Activated T-cell treated with anti-CD3 and anti-CD28 coated beads for 24 hours (primary cell): ENCODE measurements at regions not wholly inside any gene's neighbourhood (a gene's known extent, or its start where the extent isn't known, plus 50 kb on each side); places are given as distances from the start of the nearest gene placed in this dataset.

Experiments
- DNase-seq: peaks from one replicate; pipeline ENCODE4 v3.0.0-alpha.2; 2020; ENCODE audit warnings: low read depth

DNA sequence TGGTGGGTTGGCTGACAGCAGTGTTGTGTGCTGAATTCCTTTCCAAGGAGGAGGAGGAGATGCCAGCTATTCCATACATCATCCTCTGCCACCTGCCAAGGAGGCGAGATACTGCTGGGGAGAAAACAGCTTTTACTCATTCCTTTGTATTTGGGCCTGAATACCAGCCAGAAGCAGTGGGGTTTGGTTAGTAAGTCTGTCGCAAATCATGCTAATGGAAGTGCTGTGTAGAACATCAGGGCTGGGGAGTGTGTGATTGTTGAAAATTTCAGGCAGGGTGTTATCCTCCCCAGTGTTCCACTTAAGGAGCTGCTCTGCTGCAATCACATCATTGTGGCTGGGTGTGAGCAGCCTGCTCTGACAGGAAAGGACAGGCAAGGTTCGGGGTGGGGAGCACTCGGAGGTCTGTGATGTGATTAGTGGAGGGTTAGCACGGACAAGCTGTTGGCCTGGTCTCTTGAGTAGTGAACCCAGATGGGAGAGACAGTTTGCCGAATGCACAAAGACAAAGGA is 128.2 kb upstream of the DLX2 start:
- no peak for DNase-seq

DNA sequence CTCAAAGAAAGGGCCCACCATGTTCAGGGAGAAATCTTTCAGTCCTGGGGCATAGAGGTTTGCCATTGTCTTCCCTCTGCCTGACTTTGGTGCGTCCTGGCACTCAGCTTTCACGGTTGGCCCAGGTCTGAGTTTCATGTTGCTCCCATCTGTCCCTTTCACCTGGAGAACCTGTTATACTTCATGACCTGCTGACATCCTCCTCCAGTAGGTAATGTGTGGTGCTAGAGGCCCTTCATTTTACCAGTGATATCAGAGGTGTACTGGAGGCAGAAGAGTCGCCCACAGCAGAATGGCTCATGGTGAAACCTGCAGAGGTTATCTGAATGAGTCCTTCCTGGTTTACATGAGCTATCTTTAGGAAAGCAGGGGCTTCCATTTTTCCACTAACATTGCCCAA is 128.8 kb upstream of the DLX2 start:
- DNase-seq = no peak

DNA sequence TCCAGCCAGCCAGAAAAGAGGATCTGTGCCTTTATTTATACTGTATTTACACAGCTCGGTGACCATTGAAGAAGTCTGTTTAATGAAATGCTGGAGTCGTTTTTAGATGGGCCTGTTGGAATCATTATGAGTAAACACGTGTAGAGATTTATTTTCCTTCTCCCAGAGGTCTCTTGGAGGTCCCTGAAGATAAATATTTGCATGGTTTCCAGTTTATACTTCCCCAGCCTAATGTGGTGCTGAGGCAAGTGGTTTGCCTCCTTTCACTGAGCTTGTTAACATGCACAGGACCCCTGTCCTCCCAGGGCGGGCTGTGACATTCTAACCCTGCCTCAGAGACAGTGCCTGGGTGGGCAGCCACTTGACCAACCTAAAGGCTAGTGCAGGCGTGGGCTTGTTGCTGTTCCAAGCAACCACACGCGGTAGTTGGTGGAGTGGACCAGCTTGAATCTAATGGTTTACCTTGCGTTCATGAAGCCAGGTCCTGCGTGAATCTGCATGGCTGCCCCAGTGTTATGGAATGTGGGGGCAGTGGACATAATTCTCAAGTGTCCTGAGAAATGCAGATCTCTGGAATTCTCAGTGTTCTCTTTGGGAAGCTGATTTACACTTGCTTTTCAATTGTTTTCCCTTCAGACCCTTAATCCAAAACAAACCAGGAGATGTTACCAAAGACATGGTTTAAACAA is 130.2 kb upstream of the DLX2 start:
- no peak for DNase-seq

DNA sequence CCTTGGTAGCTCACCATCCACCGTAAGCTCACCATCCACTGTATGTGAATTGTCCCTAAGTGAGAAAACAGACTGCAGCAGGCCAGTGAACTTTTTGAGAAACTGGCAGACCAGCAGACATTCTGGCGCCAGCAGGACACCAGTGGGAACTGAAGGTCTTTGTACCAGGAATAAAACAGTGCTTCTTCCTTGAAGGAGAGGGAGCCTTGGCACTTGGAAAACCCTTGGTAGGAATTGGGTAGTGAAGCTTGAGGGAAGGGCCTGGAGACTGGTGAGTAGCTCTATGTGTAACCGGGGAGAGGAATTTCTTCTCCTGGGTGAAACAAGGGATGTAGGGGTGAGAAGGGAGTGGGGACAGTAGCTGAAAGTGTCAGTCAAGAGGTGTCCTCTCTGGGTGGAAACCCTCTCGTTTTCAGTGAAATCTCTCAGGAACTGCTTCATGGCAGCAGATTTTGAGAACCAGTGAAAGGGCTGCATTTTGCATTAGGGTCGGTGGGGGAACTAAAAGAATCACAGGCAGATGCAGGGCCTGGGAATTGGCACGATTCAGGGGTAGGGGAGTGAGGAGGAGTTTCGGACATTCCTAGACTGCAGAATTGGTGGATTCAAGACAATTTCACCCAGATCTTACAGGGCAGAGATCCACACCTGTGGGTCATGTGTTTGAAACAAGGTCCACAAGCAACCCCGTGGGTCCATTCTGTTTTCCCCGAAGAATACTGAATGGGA is 131.5 kb upstream of the DLX2 start:
- DNase-seq = no peak

DNA sequence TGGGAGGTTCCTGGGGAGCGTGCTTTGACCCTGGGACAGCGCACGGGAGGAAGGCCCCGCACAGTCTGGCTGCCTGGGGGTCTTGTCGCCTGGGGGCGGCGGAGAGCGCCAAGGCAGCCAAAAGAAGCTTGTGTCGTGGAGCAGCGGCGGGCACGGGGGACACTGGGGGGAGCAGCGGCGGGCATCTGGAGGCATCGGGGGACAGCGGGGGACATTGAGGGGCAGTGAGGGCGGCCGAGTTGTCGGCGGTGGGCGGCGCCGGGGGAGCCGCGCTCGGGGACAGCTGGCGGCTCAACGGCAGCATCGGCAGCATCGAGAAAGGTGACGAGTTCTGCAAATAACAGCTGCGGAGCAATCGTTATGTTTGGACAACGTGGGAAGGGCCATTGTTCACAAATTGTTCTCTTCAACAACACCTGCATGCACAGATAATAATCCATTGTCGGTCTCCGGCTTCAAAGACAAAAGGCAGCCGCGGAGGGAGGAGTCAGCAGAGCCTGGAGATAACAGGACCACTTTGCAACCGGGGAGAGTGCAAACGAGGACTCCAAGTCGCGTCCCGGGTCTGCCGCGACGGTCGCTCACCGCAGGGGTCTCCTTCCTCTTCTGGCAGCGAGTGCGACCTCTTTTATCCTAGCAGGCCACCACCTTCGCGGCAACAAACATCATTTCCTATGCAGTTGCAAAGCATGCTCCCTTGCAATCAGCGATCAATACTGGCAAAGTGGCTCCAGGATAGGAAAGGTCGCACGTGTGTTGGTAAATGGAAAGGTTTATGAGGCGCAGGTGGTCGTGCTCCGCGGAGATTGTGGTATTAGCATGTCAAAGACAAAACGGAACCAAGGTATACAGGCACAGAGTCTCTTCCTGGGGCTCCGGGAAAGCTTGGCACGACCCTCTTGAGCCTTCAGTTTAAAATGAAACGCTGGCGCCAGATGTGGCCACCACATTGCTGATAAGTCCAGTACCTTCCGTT is 132.3 kb upstream of the DLX2 start:
- DNase-seq = no peak

DNA sequence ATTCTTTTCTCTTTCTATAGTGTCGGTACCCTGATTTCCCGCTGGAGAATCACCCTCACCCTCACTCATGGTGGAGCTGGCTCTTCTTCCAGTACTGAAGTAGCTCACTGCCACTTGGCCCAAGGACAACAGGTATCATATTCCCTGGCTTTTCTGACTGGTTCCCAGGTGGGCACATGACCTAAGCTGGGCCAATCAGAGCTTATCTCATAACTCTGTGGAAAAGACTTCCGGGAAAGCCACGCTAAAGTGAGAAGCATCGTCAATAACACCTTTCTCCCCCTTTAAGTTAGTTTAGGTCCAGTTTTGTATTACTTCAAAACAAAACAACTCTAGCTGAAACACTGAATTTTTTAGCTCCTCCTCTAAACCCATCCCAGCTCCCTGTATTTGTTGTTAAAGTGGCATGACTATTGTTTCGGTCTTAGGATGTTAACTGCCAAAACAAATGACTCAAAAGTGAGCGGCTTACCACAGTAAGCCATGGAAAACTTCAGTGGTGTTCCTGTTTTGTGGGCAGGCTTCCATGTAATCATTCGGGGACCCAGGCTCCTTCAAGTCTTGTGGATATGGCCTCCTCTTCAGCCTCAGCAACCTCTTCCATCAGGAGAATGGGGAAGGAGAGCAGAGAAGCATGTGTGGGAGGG is 137.4 kb upstream of the DLX2 start:
- DNase-seq = no peak

DNA sequence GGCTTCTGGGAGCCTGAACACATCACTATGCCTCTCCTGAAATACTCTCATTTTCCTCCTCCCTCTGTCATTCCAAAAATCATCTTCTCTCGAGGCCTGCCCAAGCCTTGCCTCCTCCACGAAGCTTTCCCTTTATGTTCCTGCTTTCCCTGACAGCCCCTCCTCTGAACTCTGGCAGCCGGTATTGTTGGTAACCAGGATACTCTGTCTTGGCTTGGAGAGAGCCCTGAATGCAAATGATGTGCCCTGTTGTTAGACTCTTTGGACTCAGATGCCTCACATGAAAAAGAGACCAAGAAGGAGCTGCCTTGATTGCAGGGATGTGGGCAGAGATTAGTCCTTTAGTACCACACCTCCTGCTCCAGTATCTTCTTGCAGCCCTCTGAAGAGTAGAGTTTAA is 138.5 kb upstream of the DLX2 start:
- no peak for DNase-seq

DNA sequence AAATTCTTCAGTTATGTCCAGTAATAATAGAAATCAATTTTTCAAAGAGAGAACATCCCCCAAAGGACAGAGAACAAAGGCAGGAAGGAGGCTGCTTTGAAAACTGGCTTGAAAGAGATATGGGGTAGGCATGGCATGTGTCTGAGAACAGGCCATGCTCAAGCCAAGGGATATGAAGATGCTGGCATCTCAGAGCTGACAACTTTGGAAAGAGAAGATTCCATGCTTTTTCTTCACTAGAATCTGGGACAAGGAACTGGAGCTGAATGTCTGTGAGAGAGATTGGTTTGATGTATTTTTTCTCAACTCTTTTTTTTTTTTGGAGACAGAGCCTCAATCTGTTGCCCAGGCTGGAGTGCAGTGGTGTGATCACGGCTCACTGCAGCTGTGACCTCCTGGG is 139.8 kb upstream of the DLX2 start:
- DNase-seq = no peak

DNA sequence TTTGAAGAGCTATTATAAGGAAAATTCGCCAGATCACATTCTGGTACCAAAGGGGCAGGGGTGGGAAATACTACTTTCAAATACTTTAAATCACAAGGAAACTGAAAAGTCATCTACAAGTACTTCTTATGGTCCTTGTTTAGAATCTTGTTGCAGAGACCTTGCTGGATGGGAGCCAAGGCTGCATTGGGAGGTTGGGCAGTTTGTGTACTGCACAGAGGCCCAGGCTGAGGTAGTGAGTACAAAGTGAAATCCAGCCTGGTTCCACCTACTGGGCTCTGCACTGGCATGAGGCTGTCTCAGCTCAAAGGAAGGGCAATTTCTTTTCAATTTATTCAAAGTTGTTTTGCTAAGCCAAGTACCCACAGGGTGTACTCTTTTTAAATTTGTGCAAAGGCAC is 140.3 kb upstream of the DLX2 start:
- DNase-seq = no peak

DNA sequence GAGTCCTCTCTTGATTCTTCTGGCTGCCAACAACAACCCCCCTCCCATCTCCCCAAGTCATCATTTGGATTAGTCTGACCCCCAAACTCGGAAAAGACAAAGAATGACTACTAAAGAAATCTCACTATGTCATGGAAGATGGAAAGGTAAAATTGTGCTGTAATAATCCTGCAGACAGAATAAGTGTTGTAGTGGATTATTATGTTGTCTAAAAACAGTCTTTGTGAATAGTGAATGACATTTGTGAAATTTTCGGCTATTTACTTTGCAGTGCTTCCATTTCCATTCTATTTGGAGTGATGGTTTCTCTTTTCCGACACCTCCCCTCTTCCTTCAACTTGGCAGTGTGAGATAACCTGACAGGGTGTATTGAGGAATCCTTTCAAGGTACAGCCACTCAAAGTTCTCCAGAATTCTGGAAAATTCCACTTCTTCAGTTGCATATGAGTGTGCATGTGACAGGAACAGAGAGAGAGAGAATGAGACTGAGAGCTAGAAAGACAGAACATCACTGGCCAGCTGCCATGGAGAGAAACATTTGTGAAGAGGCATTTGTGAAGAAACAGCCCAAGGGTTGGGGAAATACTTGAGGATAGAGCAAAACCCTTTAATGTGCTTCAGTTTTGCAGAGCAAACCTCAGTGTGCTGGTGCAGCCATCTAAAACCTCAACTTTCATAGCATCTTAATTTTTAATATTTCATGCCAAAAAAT is 141.9 kb upstream of the DLX2 start:
- no peak for DNase-seq

DNA sequence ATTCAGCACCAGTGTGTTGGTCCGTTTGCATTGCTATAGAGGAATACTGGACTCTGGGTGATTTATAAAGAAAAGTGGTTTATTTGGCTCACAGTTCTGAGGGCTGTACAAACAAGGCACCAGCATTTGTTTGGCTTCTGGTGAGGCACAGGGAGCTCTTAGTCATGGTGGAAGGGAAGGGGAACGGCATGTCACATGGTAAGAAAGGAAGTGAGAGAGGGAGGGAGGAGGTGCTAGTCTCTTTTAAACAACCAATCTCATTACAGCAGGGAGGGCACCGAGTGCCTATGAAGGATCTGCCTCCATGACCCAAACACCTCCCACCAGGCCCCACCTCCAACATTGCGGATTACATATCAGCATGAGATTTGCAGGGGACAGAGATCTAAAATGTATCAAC is 143.9 kb upstream of the DLX2 start:
- DNase-seq = no peak

DNA sequence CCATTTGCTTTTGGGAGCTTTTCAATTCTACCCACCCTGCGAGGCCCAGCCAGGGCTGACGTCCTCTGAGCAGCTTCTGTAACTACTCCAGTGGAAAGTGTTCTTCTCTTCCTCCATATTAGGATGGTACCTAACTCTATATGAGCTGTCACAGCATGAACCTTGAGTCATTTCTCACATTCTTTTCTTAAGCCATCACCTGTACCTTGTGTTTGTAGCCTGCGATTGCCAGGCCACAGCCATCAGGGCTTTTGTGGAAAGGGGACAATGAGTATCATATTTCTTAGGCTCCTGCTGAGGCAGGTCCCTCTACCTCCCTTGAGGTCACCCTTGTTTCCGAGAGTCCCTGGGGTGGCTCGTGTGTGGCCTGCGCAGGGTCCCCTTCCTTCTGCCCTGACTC is 144.5 kb upstream of the DLX2 start:
- no peak for DNase-seq

DNA sequence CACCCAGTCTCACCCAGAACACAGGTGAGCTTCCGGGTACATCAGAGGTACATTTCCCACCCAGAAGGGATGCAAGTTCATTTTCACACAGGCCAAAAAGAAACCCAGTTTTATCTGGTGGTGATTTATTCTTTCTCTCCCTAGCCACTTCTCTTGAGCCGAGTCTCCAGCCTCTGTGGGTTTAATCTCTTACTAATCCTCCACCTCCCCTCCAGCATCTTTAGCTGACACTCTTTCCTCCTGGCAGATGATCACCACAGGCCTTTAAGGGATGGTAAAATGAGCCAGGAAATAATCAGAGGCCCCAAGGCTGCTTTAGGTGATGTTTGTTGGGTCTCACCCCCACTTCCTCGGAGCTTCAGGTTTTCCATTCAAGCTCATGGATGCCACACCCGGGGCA is 145.7 kb upstream of the DLX2 start:
- DNase-seq = no peak

DNA sequence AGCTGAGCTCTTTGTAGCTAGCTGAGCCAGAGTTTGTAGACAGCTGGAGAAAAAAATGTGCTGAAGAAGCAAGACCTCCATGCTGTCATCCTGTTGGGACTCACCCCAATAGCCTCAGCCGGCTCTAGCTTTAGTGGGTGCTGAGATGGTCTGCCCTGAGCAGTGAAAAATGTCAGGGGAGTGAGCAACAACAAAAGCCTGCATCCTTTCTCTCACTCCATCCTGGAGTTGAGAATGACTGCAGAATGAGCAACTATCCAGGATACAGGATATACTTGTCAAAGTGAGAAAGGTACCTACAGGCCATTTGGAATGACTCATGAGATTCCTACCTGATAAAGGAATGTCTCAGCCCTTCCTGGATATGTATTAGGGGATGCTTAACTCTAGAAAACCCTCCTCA is 146.1 kb upstream of the DLX2 start:
- no peak for DNase-seq

DNA sequence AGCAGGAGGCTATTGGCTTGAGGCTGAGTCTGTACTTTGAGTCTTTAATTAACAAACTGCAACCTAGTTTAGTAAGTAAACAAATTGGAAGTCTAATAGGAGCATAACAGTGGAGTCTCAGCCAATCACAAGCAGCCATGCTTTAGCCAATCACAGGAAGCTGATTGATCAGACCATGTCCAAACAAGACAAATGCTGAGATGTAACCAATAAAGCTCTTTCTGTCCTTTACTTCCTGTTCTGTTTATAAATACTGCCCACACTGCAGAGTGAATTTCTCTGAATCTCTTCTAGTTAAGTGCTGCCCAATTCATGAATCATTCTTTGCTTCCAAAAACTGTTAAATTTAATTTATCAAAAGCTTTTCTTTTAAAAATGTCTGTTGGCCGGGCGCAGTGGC is 146.6 kb upstream of the DLX2 start:
- DNase-seq = no peak

DNA sequence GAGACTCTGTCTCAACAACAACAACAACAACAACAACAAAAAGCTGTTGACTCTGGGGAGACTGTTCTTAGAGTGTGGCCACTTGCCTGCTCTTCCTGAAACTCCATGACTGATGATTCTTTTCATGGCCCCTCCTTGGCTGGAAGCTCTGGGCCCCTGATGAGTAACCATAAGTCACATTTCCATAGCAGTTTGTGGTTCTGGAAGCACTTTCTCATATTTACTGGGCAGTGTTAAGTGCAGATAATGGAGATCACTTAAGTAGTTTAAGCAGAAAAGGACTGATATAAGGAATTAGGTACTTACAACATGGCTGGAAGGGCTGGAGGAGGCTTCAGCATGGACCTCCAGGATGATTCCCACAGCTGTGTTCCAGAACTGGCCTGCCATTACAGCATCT is 147.3 kb upstream of the DLX2 start:
- no peak for DNase-seq

DNA sequence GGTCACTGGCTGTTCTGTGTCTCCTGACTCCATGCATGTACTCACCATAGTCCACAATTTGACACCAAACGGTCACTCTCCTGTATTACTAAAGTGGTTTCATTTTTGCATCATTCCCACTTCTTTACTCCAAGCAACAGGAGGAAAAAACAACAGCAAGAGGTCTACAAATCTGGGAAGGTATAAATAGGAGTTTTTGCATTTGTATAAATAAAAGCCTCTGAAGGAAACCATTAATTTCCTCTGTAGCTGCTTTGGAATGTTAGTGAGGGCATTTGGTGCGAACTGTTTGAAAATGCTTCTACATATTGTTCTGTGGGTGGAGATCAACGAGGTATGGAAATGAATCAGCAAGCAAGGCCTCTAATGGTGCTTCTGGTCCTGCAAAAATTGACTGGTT is 148.5 kb upstream of the DLX2 start:
- DNase-seq = no peak

DNA sequence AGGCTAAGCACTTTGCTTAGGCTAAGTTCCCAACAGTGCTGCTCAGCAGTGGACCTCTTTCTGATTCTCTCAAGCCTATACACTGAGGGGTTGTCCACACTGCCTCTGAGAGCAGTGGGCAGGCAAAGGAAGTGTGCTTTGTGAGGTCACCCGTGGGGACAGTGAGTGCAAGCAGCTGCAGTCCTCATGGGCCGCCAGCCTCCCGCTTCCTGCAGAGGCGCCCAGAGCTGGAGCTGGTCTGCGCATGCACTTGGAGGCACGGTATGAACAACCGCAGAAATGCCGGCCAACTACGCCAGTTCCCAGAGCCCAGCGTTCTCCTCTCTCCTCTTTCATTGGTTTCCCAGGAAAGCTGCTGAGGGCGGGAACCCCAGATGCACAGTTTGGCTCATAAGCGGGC is 149.5 kb upstream of the DLX2 start:
- no peak for DNase-seq

DNA sequence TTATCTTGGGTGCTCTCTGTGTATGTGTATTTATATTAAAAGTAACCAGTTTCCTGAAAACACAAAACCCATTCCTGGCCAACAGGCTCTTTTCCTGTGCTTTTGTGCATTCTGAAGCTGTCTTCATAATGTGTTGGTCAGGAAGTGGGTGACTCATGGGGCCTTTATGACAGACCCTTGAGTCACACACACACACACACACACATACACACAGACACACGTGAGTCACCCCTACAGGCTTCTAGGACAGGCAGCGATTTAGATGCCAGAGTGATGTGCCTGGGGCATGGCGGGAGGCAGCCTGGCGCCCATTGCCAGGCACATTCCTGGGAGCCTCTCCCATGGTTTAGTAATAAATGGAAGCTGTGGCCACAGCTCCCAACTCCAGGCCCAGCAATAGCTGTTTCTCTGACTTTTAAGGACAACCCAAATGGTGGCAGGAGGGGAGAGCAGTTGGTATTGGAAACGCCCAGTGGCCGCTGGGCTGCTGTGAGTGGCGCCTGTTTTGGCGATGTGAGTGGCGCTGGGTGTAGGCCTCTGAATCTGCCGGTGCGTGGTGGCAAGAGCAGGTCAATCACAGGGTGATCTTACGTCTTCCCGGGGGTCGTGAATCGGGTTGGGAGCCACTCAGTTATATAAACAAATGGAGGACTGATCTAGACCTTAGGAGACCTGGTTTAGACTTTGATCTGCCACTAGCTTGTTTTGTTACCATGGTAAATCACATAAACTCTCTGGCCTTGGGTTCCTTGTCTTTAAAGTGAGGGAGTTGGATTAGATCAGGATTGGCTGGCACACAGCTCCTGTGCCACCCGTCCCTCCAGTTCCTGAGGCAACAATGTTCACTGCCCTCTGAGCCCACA is 150.7 kb upstream of the DLX2 start:
- peak; percentile 57 for DNase-seq

DNA sequence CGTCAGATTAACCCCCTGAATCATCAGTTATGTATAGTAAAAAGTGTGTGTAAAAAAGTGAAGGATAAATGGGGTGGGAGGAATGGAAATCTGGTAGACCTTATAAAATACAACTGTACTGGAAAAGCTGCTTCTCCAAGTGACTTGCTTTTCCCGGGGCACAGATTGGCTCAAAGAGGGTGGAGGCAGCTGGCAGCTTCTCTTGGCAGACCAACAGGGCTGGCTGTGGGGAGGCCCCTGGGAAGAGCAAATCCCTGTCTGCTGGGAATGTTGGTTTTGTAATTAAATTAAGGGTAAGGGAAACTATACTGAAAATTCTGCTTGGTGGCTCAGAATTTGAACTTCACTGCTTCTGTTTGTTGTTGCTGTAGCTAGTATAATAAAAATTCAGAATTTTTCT is 154.2 kb upstream of the DLX2 start:
- DNase-seq = no peak

DNA sequence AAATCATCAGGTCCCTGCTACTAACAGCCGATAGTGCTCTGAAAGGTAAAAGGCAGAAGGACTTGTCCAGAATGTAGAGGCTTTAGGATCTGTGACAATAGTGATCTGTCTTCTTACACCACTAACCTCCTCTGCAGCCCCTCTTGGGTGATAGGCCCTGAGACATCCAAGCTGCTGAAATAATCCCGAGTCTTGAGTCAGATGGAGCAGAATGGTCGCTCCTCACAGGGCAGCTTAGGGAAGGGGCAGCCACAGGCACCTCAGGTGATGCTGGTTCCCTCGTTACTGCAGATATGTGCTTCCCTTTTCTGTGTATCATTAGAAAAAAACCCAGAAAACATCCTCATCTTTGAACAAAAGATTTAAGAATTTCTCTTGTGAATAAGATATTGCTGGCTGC is 157.1 kb upstream of the DLX2 start:
- DNase-seq = no peak
